GM23338 (cell line): ENCODE measurements at regions not wholly inside any gene's neighbourhood (a gene's known extent, or its start where the extent isn't known, plus 50 kb on each side); places are given as distances from the start of the nearest gene placed in this dataset.

Experiments
- ATAC-seq: fragments of 200-7000 bp; cut with Tn5 transposase; 3 replicates; pipeline ENCODE4 v1.9.1; 2020
- DNase-seq: peaks from one replicate; pipeline ENCODE4 v3.0.0-alpha.2; 2015; ENCODE audit warnings: low spot score
- H2AFZ ChIP-seq: fragments of 200-600 bp; sonication (generic); 2 replicates; pipeline ENCODE4 v1.8.0; 2016; ENCODE audit warnings: antibody characterized with exemption, mild to moderate bottlenecking, moderate library complexity
- H3F3A ChIP-seq: fragments of 200-600 bp; sonication (generic); replicated peaks from 2 replicates; pipeline ENCODE4 v1.8.0; 2017; ENCODE audit warnings: antibody characterized with exemption, mixed run types, low read depth
- H3K27ac ChIP-seq: fragments of 200-600 bp; sonication (generic); 2 replicates; pipeline ENCODE4 v1.6.1; 2016; ENCODE audit warnings: low read depth
- H3K27me3 ChIP-seq: fragments of 200-600 bp; sonication (generic); 2 replicates; pipeline ENCODE4 v1.8.0; 2016; ENCODE audit warnings: mild to moderate bottlenecking, mixed run types, moderate library complexity; ENCODE audit not compliant: insufficient read depth
- H3K36me3 ChIP-seq: fragments of 200-600 bp; sonication (generic); 2 replicates; pipeline ENCODE4 v1.8.0; 2016; ENCODE audit warnings: mild to moderate bottlenecking; ENCODE audit not compliant: insufficient read depth
- H3K4me1 ChIP-seq: fragments of 200-600 bp; sonication (generic); 2 replicates; pipeline ENCODE4 v1.8.0; 2016; ENCODE audit warnings: mild to moderate bottlenecking, moderate library complexity; ENCODE audit not compliant: insufficient read depth
- H3K4me2 ChIP-seq: fragments of 200-600 bp; sonication (generic); 2 replicates; pipeline ENCODE4 v1.7.1; 2017; ENCODE audit warnings: mixed run types
- H3K4me3 ChIP-seq: fragments of 200-600 bp; sonication (generic); 2 replicates; pipeline ENCODE4 v1.6.1; 2016; ENCODE audit warnings: mixed run types
- H3K79me2 ChIP-seq: fragments of 200-600 bp; sonication (generic); replicated peaks from 2 replicates; pipeline ENCODE4 v1.8.0; 2017; ENCODE audit warnings: mild to moderate bottlenecking; ENCODE audit not compliant: insufficient read depth
- H3K9me2 ChIP-seq: fragments of 200-600 bp; sonication (generic); 2 replicates; pipeline ENCODE4 v1.8.0; 2017; ENCODE audit not compliant: insufficient read depth
- H4K20me1 ChIP-seq: fragments of 200-600 bp; sonication (generic); replicated peaks from 2 replicates; pipeline ENCODE4 v1.8.0; 2017; ENCODE audit warnings: mild to moderate bottlenecking; ENCODE audit not compliant: insufficient read depth
- H3K27ac Mint-ChIP-seq: 2 replicates; pipeline ENCODE4 v1.8.0; 2020; ENCODE audit warnings: inconsistent platforms, mild to moderate bottlenecking, moderate library complexity, mixed read lengths
- H3K27me3 Mint-ChIP-seq: 3 replicates; pipeline ENCODE4 v1.8.0; 2022; ENCODE audit warnings: low read depth, mild to moderate bottlenecking, moderate library complexity, mixed read lengths, inconsistent platforms; ENCODE audit not compliant: insufficient read depth, poor library complexity
- H3K36me3 Mint-ChIP-seq: 3 replicates; pipeline ENCODE4 v1.8.0; 2021; ENCODE audit warnings: low read depth, mild to moderate bottlenecking, inconsistent platforms, moderate library complexity, mixed read lengths
- H3K4me1 Mint-ChIP-seq: 3 replicates; pipeline ENCODE4 v1.8.0; 2020; ENCODE audit warnings: mild to moderate bottlenecking, inconsistent platforms, mixed read lengths
- H3K4me3 Mint-ChIP-seq: 3 replicates; pipeline ENCODE4 v1.8.0; 2021; ENCODE audit warnings: moderate library complexity, mild to moderate bottlenecking, inconsistent platforms, mixed read lengths
- H3K9me3 Mint-ChIP-seq: 3 replicates; pipeline ENCODE4 v1.8.0; 2020; ENCODE audit warnings: moderate library complexity, mild to moderate bottlenecking, inconsistent platforms, mixed read lengths
- CREB1 ChIP-seq: fragments of 250-450 bp; sonication (Bioruptor Pico); IDR thresholded peaks from 2 replicates; pipeline ENCODE4 v1.5.0; 2020; ENCODE audit warnings: low read depth, mild to moderate bottlenecking, moderate library complexity
- CTCF ChIP-seq, 2 experiments: fragments of 200-600 bp in 1 of 2; sonication (generic) in 1 of 2; conservative IDR thresholded peaks; 2 replicates each; pipeline versions ENCODE4 v1.5.1 to v1.6.1; 2016 to 2017; ENCODE audit warnings: antibody characterized with exemption in 2 of 2, low read depth in 2 of 2, mild to moderate bottlenecking in 2 of 2, moderate library complexity in 1 of 2
- ETS1 ChIP-seq: IDR thresholded peaks from 2 replicates; pipeline ENCODE4 v1.6.1; 2016; ENCODE audit warnings: antibody characterized with exemption
- EZH2 ChIP-seq: fragments of 200-600 bp; sonication (generic); IDR thresholded peaks from one replicate; pipeline ENCODE4 v1.8.0; 2017; ENCODE audit warnings: antibody characterized with exemption, mild to moderate bottlenecking, low read depth; ENCODE audit not compliant: unreplicated experiment
- EZH2phosphoT487 ChIP-seq: fragments of 200-600 bp; sonication (generic); IDR thresholded peaks from one replicate; pipeline ENCODE4 v1.8.1; 2018; ENCODE audit warnings: antibody characterized with exemption; ENCODE audit not compliant: unreplicated experiment
- JUNB ChIP-seq: IDR thresholded peaks from one replicate; pipeline ENCODE4 v1.6.1; 2016; ENCODE audit warnings: antibody characterized with exemption; ENCODE audit not compliant: unreplicated experiment
- NANOG ChIP-seq: IDR thresholded peaks from 2 replicates; pipeline ENCODE4 v1.6.1; 2016; ENCODE audit warnings: antibody characterized with exemption, borderline replicate concordance
- POLR2AphosphoS5 ChIP-seq: IDR thresholded peaks from 2 replicates; pipeline ENCODE4 v1.6.1; 2016; ENCODE audit warnings: antibody characterized with exemption, low read depth
- REST ChIP-seq: IDR thresholded peaks from one replicate; pipeline ENCODE4 v1.6.1; 2018; ENCODE audit warnings: antibody characterized with exemption; ENCODE audit not compliant: unreplicated experiment
- STAT1 ChIP-seq: IDR thresholded peaks from one replicate; pipeline ENCODE4 v1.6.1; 2016; ENCODE audit warnings: antibody characterized with exemption; ENCODE audit not compliant: unreplicated experiment
- ZNF114 ChIP-seq: fragments of 250-450 bp; sonication (Bioruptor Pico); IDR thresholded peaks from 2 replicates; pipeline ENCODE4 v1.5.0; 2020; ENCODE audit warnings: mild to moderate bottlenecking, moderate library complexity
- ZNF331 ChIP-seq: fragments of 250-450 bp; sonication (Bioruptor Pico); IDR thresholded peaks from 2 replicates; pipeline ENCODE4 v1.5.0; 2020; ENCODE audit warnings: low read depth, mild to moderate bottlenecking, moderate library complexity
- ZNF462 ChIP-seq: fragments of 250-450 bp; sonication (Bioruptor Pico); IDR thresholded peaks from 2 replicates; pipeline ENCODE4 v1.5.0; 2020; ENCODE audit warnings: mild to moderate bottlenecking, moderate library complexity

- Mint-ChIP-seq H3K27ac (no peak overlapping the region), H3K27me3 (peaks cover 9% of the 10 kb centered on the region), H3K9me3 (peaks cover 93% of the 10 kb centered on the region), H3K36me3 (peaks cover 44% of the 10 kb centered on the region), H3K4me3 (no peak overlapping the region), H3K4me1 (no peaks in the 10 kb centered on the region)
- H3K79me2 ChIP-seq = no peaks in the 10 kb centered on the region
- H2AFZ ChIP-seq = no peak overlapping the region
- H3K27ac ChIP-seq = no peak overlapping the region
- H3K9me2 ChIP-seq = no peaks in the 10 kb centered on the region
- DNase-seq (no peak), ATAC-seq (no peak)
- no peaks in the 10 kb centered on the region for H3K27me3 ChIP-seq
- no peak overlapping the region for H3K4me2 ChIP-seq
- H3K36me3 ChIP-seq = peaks cover 9% of the 10 kb centered on the region; the same call in 1 of the 2 replicates
- no peaks in the 10 kb centered on the region for H3K4me1 ChIP-seq
- no peak overlapping the region for H3K4me3 ChIP-seq
- no peaks in the 10 kb centered on the region for H3F3A ChIP-seq
- H4K20me1 ChIP-seq = no peaks in the 10 kb centered on the region
- TF ChIP-seq ZNF331 (CRISPR knock-in tag) (no peak), CTCF (conservative IDR thresholded peaks at IDR 0.05; ENCODE audit: low read depth in 2 of 2) (no peak), EZH2 (no peak), ZNF114 (CRISPR knock-in tag) (no peak), STAT1 (no peak), JUNB (no peak), NANOG (no peak), CREB1 (CRISPR knock-in tag) (no peak), REST (no peak), POLR2AphosphoS5 (no peak), EZH2phosphoT487 (no peak), ZNF462 (no peak), ETS1 (no peak)
These were observed 76.0 kb upstream of the PEG3 start for GRCh38 chr19:56916528-56916927.
